Stimulated activated CD4-positive, alpha-beta T cell treated with anti-CD3 and anti-CD28 coated beads, TNF-alpha, amount 100 ng/mL, for 24 hours (primary cell): ENCODE measurements at regions not wholly inside any gene's neighbourhood (a gene's known extent, or its start where the extent isn't known, plus 50 kb on each side); places are given as distances from the start of the nearest gene placed in this dataset.
A peak's percentile ranks its signal among the peaks of the same experiment; 100 is the strongest.
"Not testable (repeated sequence)": the region's sequence is repeated elsewhere in the genome, so short reads cannot be mapped to it uniquely, and the experiment has no call there.

Source experiments
- DNase-seq, 3 experiments: peaks; one replicate each; pipeline ENCODE4 v3.0.0-alpha.2; 2020; ENCODE audit warnings: low read depth in 3 of 3

DNA sequence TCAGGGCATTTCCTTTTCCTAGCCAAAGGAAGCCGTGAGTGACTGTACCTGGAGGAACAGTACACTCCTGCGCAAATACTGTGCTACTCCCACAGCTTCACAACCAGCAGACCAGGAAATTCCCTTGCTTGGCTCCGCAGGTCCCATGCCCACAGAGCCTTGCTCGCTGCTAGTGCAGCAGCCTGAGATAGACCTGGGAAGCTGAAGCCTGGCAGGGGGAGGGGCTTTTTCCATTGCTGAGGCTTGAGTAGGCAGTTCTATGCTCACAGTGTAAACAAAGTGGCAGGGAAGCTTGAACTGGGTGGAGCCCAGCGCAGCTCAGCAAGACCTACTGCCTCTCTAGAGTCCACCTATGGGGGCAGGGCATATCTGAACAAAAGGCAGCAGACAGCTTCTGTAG is 291.2 kb downstream of the HGF start:
- DNase-seq, result no peak

DNA sequence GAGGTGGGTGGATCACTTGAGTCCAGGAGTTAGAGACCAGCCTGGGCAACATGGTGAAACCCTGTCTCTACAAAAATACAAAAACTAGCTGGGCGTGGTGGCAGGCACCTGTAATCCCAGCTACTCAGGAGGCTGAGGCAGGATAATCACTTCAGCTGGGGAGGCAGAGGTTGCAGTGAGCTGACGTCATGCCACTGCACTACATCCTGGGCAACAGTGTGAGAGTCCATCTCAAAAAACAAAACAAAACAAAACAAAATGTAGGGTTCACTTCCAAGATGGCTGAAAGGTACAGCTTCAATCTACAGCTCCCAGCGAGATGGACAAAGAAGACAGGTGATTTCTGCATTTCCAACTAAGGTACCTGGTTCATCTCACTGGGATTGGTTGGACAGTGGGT is 291.6 kb downstream of the HGF start:
- DNase-seq, result not testable (repeated sequence)

DNA sequence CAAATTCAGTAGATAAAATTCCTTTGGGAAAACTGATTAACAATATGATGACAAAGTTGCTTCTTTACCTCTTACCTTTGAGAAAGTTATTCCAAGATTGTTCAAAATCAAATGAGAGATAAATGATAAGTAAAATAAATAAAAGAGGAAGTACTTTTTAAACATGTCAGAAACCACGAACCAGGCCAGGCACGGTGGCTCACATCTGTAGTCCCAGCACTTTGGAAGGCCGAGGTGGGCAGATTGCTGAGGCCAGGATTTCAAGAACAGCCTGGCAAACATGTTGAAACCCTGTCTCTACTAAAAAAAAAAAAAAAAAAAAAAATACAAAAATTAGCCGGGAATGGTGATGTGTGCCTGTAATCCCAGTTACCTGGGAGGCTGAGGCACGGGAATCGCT is 296.6 kb downstream of the HGF start:
- DNase-seq, result no peak

DNA sequence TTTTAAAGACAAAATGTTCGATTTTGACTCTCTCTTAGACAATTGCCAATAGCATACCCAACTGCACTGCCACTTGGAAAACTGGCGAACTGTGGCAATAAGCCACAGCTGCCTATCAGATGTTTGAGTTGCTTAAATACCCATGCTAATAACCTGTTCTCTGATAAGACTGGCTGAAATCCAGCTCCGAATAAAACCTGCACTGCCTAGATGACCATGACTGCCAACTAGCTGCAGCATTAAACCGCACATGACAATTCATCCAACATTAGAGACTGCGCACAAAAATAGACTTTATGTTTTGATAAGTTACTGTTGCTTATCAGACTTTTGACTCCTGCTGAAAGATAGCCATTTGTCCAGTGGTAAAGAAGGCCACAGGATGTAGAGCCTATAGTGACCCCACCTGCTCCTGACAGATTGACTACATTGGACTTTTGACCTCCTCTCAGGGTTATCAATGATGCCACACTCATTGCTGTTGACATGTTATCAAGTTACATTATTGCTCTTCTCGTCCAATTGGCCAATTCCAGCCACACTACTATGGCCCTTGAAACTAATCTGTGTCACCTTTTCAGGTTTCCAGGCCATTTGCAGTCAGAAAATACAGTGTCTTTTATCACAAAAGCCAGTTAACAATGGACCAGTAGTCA is 299.0 kb downstream of the HGF start:
- DNase-seq, result no peak

DNA sequence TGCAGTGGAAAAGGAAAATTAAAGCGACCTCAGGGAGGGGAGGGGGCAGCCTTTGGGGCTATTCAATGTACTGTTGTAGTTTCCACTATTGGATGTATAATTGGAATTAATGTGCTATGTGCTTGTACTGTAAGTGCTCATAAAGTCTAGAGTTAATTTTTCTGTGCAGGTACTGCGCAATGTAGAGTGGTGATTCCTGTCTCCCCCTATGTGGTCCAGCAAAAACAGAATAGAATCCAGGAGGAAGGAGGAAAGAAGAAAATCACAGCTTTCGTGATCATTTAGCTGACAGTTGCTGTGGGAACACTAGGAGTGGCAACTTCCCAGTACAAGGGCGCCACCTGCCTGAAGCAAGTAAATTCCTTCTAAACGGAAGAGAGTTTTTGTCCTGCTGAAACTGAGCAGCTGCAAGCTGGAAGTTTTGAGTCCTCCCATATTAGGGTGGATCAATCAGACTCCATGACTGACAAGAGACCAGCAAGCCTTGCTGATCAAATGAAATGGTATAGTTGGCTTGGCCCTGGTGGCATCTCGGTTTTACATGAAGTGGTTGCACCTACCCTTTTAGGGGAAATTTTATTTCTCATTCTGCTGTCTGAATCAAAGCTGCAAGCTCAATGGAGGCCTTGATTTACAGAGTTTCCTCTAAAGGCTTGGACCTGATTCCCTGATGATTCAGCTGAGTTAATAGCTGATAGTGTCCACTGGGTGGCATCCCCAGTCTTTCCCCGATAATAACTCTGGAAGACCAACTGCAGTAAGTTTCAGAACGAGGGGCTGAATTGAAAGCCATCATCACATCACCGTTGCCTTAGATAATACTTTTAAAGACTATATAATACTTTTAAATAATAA is 299.8 kb downstream of the HGF start:
- DNase-seq, result peak in 1 of 3 experiments; percentile 11

DNA sequence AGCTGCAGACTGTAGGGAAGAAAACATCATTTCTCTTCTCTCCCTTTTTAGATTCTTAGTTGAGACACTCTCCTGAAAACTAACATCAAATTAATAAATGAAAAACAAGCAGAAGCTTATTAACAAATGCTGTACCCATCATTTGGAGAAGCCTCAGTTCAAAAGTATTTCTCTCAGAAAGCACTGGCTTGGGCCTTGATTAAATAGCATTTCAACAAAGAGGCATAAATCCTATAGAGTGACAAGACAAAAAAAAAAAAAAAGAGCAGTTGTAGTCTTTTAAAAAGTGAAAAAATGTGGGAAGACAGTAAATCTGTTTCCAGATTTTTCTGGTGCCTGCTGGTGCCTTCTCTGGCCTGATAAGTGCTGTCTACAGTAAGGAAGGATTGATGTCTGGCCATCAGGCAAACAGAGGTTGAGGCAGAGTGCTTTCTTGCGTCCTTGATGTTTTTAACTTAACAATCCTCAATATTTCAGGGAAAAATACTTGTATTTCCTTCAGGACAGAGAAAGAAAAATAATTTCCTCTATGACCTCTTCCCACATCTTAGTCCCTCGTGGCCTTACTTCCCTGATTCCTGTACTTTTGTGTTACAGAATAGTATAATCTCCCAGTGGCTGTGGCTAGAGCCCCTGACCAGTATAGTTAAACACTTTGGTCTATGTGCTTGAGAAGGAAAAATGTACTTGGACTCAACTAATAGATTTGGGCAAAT is 300.5 kb downstream of the HGF start:
- DNase-seq, result no peak

DNA sequence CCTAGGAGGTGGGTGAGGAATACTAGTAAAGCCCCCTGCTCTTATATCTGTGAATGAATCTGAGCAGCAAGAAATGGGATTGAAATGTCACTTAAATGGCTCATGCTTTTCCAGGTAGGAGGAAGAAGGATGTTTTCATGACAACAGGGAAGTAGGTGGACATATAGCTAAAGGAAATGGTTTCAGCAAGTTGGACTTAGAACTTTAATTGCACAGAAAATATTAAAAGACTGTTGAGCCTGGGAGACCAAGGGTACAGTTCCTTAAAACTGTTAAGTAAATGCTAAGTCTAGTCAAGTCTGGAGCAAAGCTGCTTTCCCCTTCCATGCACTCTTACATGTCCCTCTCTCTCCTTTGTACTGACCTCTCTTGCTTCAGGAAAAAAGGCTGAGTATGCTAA is 301.3 kb downstream of the HGF start:
- no peak for DNase-seq

DNA sequence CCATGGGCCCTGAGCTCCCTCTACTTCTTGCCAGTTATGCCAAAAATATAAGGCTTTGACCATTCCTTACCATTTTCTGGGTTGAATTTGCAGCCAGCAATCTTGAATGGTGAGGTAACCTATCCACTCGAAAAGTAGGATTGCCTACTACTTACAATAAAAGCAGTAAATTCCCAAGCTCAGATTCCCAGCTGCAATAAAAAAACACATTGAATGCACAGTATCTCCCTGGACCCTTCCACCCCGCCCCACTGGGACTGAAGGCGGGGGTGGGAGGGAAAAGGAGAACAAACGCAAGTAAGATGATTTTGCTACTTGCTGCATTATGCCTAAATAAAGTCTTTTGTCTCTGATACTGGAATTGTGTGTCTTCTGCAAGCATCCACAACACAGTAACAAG is 301.9 kb downstream of the HGF start:
- DNase-seq, result no peak

DNA sequence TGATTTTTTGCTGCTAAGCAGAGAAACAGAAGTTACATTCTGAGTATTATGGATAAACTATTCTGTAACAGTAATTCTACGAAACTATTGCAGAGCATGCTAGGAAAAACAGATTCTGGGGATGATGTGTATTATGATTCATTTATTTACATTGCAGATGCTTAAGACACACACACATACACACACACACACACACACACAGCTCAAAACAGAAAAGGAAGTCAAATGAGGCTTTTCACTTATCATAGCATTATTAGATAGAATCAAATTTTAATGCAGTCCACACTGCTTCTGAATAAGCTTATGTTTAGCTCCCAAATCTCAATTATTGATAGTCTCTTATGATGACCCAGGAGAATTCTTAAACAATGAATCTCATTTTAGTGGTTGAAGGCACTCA is 307.2 kb downstream of the HGF start:
- no peak for DNase-seq

DNA sequence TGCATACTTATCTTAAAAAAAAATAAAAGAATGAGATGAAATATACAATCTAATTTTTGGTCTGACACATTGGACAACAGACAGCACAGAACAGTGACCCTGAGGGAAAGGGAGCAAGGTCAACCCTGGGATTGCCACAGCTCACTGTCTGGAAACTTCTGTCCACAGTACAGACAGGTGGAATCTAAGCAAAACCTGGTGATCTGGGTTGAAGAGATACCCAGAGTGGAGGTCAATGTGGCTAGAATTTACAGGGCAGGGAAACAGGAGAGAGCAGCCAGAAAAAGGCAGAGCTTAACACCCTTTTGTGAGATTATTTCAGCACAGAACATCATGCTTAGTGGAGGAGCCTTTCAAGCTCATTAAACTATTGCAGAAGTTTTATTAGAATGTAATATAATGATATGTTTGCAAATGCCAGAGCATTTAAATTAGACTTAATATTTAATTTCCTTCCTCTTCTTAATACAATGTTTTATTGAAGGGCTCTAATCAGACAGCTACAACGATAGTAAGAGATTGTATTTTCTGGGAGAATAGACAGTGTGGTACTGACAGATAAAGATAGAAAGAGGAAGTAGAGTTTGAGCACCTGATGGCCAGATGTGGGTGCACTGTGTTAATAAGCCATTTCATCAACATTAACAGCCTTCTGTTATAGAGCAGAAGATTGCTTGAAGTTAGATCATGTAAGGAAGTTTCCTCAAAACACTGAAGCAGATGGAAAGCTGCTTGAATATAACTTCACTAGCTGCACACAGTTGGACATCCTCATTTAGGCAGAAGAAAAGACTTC is 309.4 kb downstream of the HGF start:
- no peak for DNase-seq

DNA sequence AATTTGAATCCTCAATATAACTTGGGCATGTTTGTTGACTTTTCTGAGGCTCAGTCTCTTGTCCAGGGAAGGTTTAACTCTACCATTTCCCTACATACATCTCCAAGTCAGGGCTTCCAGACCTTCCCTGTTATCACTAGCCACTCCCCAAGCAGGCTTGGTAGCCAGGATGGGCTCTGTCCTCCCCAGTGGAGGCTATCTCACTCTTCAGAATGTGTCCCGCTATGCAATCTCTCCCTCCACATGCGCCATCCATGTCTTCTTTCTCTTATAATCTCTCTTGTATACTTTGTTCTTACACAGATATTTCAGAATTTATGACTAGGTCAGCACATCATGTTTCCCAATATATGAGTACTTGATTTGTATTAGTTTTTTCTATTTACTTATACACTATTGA is 310.4 kb downstream of the HGF start:
- DNase-seq, result no peak

DNA sequence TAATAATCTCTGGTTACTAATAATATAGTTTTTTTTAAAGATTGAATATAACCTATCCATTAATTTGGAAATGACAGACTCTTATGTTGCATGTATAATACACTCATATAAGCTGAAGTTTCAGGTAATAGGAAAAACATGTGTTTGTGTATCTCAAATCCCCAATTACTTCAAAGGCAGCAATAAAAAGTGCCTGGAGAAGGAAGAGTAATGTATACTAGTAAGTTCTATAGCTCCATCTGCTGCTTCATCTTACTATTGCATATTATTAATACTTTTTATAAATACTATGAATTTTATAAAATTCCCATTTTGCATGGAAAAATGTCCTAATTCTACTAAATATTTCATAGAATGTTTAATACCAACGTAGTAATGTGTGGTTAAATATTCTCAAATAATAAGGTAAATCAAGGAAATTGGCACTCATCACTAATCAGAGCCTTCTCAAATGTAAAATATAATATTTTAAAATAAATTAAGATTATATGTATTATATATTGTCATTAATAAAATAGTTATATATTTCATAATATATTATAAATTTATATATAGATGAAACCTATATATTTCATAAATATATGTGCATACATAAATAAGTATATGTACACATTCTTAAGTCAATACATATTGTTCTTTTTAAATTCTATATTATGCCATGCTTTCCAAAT is 311.9 kb downstream of the HGF start:
- DNase-seq, result no peak

DNA sequence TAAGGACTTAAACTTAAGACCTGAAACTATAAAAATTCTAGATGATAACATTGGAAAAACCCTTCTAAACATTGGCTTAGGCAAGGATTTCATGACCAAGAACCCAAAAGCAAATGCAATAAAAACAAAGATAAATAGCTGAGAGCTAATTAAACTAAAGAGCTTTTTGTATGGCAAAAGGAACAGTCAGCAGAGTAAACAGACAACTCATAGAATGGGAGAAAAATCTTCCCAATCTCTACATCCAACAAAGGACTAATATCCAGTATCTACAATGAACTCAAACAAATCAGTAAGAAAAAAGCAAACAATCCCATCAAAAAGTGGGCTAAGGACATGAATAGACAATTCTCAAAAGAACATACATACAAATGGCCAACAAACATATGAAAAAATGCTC is 316.1 kb downstream of the HGF start:
- not testable (repeated sequence) for DNase-seq

DNA sequence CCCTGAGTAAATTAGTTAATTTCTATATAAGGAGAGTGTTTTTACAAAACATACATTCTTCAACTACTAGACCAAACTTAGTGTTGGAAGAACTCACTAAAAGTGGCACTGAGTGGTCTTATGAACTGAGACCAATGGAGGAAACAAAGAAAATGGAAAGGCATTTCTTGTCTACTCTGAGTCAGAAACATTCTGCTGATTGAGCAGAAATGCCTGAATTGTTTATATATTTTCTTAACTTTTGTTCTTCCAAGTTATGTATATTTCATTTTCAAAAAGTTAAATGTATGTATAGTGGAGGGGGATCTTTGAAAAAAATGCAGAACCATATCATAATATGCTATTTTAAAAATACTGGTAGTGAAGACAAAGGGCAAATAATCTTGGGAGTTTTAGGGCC is 320.7 kb downstream of the HGF start:
- no peak for DNase-seq

DNA sequence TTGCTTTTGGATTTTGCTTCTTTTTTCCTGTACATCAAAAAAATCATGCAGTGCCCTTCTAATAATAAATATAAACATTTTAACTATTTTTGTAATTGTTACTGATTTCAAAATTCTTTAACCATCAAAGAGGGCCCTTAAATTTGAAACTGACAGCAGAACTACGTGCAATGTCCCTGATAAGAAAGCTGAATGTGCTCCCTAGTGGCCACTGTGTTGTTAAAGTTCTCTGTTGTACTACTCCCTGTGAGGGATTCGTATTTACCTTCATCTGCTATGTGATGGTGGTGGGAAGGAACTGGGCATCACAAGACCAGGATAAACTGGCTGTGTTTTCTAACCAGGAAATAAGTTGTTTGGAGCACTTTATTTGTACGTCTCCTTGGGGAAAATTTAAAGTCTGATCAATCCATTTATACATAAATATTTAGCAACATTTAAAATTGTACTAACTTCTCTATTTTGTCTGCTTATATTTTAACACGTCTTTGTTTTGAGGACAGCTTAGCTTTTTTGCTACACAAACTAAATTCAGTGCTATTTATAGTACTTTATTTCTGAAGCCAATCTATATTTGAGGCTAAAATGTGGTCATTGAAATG is 322.4 kb downstream of the HGF start:
- no peak for DNase-seq

DNA sequence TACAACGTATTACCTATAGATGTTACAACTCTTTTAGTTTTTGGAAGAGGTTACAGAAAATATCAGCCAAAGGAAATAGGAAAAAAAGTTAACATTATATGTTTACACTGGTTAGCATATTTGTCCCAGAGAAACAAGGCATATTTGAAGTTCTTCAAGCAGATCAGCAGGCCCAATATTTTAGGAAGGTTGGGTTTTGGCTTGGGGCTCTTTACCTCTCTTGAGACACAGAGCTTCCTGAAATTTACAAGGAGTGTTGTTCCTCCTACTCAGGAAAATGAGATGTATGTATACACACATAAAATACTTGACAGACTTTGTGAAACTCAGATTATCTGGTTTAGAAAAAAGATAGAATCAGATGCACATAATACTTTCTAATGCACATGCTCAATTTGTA is 323.6 kb downstream of the HGF start:
- DNase-seq, result no peak

DNA sequence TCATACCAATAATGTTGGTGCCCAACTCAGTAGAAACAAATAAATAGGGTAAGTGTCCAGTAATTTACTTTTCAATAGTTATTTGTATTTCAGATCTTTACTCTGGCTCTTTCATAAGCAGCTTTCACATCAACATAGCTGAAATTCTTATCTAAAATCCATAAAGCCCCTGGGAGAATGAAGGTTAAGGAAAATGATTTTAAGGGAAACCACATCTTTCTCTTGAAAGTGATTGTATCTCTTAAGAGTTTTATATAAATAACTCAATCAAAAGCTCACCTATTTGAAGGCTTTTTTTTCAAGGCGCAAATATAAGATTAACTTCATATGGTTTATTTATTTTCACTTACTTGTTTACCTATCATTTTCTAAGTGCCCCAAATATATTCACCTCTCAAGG is 324.4 kb downstream of the HGF start:
- no peak for DNase-seq

DNA sequence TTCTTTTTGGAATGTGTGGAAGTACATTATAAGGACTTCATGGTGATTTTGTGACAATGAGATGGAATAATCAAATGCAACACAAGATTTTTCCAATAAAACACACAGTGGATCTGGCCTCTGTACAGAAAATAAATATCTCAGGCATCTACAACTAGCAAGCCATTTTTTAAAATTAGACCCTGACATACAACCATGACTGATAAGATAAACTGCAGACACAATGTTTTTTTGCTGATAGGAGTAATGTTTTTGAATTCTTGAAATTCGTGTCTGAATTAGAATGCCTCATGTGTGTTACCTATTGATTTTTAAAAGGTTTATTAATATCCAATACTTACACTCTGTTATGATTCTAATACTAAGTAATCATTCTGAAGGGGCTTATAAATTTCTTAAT is 328.1 kb downstream of the HGF start:
- no peak for DNase-seq

DNA sequence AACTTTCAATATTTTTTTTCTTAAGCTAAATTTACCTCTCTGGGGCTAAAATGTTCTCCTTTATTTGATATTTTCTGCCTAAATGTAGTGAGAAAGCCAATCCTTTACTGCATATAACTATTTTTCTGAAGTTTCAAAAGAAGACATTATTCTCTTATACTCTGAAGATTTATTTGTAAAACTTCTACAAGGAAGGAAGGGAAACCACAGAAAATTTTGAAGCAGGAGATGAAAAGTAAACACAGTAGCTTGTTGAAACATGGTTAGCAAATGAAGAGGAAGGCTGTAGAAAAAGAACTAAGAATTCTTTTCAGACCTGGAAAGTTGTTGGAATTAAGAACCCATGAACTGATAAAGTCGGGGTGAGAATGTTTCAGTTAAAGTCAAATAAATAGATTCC is 330.3 kb downstream of the HGF start:
- DNase-seq, result no peak

DNA sequence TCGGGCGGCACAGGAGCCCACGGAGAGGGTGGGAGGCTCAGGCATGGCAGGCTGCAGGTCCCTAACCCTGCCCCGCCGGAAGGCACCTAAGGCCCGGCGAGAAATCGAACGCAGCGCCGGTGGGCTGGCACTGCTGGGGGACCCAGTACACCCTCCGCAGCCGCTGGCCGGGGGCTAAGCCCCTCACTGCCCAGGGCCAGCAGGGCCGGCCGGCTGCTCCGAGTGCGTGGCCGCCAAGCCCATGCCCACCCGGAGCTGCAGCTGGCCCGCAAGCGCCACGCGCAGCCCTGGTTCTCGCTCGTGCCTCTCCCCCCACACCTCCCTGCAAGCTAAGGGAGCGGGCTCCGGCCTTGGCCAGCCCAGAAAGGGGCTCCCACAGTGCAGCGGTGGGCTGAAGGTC is 332.7 kb downstream of the HGF start:
- DNase-seq, result not testable (repeated sequence)

DNA sequence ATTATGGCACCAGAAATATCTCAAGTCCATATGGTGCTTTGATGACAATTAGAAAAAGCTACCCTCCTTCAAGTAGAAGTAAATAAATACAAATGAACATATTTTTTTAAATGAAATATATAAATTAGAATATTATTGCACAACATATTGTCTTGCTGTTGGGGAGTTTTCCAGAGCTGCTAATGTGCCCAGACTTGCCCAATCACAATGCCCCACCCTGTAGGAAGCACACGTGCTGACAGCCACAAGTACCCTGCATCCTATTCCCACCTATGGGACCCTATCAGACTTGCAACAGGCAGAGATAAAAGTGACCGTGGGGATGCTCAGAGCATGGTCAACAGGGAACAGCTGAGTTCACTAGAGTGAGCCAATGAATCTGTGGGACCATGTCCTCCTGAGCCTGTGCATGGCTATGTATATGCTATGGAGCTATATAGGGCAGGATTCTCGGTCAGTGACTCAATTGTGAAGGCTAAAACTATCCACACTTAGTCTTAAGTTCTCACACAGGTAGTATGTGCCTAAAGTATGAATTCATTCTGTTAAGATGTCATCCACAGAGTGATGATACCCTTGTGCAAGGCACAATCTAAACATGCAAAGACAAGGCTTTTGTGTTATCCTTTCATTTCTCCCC is 336.0 kb downstream of the HGF start:
- DNase-seq, result no peak
